Gastrocnemius medialis (tissue), 4 donors: ENCODE measurements at regions not wholly inside any gene's neighbourhood (a gene's known extent, or its start where the extent isn't known, plus 50 kb on each side); places are given as distances from the start of the nearest gene placed in this dataset.
"Not testable (repeated sequence)": the region's sequence is repeated elsewhere in the genome, so short reads cannot be mapped to it uniquely, and the experiment has no call there.

ENCODE experiments used
- ATAC-seq, 2 donors: fragments of 150-250 bp; one replicate each; pipeline ENCODE4 v1.9.1; 2016
- DNase-seq, 2 donors: peaks; one replicate each; pipeline ENCODE4 v3.0.0-alpha.2; 2019
- H3K27ac ChIP-seq, 4 donors: fragments of 200-600 bp; sonication (generic); 1 replicate in 1 of 4; 2 replicates in 3 of 4; pipeline ENCODE4 v1.5.1; 2016 to 2018; ENCODE audit warnings: mild to moderate bottlenecking in 2 of 4, moderate library complexity in 1 of 4
- H3K27me3 ChIP-seq, 3 donors: fragments of 200-600 bp; sonication (generic) in 2 of 3; 1 replicate in 1 of 3; 2 replicates in 2 of 3; pipeline versions ENCODE4 v1.5.1 to v1.6.0; 2016 to 2019; ENCODE audit warnings: mild to moderate bottlenecking in 1 of 3, moderate library complexity in 1 of 3
- H3K36me3 ChIP-seq, 2 donors: fragments of 200-600 bp; sonication (generic) in 1 of 2; one replicate each; pipeline ENCODE4 v1.5.1; 2017 to 2018
- H3K4me1 ChIP-seq, 2 donors: fragments of 200-600 bp; sonication (generic) in 1 of 2; one replicate each; pipeline ENCODE4 v1.5.1; 2016 to 2017; ENCODE audit warnings: mild to moderate bottlenecking in 2 of 2
- H3K4me3 ChIP-seq, 4 donors: fragments of 200-600 bp; sonication (generic) in 3 of 4; 1 replicate in 1 of 4; 2 replicates in 3 of 4; pipeline ENCODE4 v1.5.1; 2016 to 2019; ENCODE audit warnings: mild to moderate bottlenecking in 2 of 4
- H3K9me3 ChIP-seq, 3 donors: fragments of 200-600 bp; sonication (generic) in 2 of 3; 1 replicate in 1 of 3; 2 replicates in 2 of 3; pipeline ENCODE4 v1.5.1; 2016 to 2019
- CTCF ChIP-seq, 5 experiments: fragments of 450-650 bp in 3 of 5; fragments of 200-600 bp in 2 of 5; sonication (generic) in 2 of 5; IDR thresholded peaks in 4 of 5; conservative IDR thresholded peaks in 1 of 5; 1 replicate in 4 of 5; 2 replicates in 1 of 5; pipeline ENCODE4 v1.5.1; 2016 to 2019; ENCODE audit warnings: antibody characterized with exemption in 5 of 5, mild to moderate bottlenecking in 3 of 5, moderate library complexity in 3 of 5
- POLR2A ChIP-seq, 2 donors: fragments of 450-650 bp; IDR thresholded peaks; one replicate each; pipeline ENCODE4 v1.6.1; 2017; ENCODE audit warnings: antibody characterized with exemption in 2 of 2, mild to moderate bottlenecking in 2 of 2, moderate library complexity in 2 of 2
- in situ Hi-C, 4 donors: fragments of 200-750 bp; cut with MboI; loops; one replicate each; pipeline versions ENCODE4 v1.15.0 to v1.8.0; 2017; ENCODE audit warnings: low sequenced_read_pairs in 4 of 4
- intact Hi-C: fragments of 100-400 bp; cut with DNase I; formaldehyde crosslinking; loops from one replicate; pipeline ENCODE4 v1.15.1; 2023; ENCODE audit warnings: low total_unique reads

DNA sequence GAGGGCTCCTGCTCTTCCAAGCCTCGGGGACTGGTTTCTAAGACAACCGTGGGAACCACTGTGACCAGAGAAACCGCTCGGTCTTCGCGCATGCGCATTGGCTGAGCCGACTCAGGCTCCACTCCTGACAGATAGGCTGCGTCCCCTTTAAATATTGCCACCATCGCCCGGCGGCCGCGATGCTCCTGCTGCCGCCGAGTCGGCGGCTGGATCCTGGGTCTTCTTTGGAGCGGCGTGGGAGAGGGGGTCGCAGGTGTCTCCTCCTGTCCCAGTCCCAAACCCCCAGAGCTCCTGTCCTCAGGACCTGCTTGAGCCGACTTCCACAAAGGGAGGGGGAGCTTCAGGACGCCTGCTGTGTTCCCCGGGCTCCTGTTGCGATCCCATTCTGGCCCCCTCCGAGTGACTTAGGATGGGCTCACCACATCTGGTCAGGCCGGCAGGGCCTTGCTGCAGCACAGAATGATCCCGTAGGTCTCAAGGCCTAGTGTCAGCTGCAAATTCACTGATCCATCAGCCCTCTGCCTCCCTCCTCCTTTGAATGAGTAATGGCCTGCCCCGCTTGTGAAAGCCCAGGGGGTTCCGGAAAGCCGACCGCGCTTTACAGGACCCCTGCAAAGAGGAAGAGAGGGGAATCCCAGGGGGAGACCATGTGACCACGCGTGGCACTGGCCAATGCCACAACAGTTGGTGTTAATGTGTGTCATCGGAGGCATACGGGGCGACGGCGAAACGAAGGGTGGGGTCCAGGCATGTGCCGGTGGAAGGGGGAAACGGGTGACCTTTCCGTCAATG lies 683.2 kb upstream of the TPTE start:
- no peaks in the 10 kb centered on the region for H3K4me1 ChIP-seq
- H3K9me3 ChIP-seq: no peaks in the 10 kb centered on the region
- intact Hi-C loops: no loop called here
- no peaks in the 10 kb centered on the region for H3K27me3 ChIP-seq
- no peaks in the 10 kb centered on the region for H3K36me3 ChIP-seq
- in situ Hi-C loops: no loop called here
- TF ChIP-seq POLR2A (IDR thresholded peaks at IDR 0.05) (no peak), CTCF (IDR thresholded peaks at IDR 0.05 in 4 of 5, conservative IDR thresholded peaks at IDR 0.05 in 1 of 5) (no peak)
- no peak overlapping the region for H3K4me3 ChIP-seq
- ATAC-seq (no peak), DNase-seq (no peak)
- H3K27ac ChIP-seq: no peak overlapping the region

DNA sequence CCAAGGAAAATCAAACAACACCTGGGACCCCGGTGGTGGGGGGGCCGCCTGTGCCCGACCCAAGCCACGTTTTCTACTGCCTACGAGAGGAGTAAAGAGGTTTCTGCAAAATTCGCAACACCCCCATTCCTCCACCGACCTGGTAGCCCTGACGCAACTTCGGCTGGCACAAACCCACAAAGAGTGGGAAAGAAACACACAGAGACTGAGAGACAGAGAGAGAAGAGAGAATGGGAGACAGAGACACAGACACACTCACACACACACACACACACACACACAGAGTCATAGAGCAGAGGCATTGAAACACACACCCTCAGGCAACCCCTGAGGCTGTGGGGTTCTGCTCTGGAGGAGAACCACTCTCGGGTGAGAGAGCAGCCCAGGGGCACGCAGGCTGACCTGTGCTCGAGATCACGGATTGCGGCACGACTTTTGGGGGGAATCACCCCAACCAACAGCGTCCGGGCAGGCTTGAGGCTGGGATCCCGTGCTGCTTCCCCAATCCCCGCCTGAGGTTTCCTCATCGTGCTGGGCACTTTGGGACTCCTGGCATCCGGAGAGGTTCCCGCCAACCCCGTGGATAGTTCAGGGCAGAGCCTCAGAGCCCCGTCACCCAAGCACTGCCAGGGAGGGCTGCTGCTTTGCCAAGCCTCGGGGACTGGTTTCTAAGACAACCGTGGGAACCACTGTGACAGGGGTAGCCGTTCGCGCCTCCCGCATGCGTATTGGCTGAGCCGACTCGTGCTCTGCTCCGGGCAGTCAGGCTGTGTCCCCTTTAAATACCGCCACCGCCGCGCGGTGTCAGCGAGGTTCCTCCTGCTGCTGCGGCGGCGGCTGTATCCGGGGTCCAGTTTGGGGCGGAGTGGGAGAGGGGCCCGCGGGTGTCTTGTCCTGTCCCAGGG lies 682.4 kb upstream of the TPTE start:
- Histone ChIP-seq H3K36me3 (no peaks in the 10 kb centered on the region), H3K27me3 (no peaks in the 10 kb centered on the region), H3K27ac (no peak overlapping the region), H3K4me3 (no peak overlapping the region), H3K4me1 (no peaks in the 10 kb centered on the region), H3K9me3 (no peaks in the 10 kb centered on the region)
- DNase-seq (no peak), ATAC-seq (no peak)
- in situ Hi-C loops (no loop called here), intact Hi-C loops (no loop called here)
- TF ChIP-seq CTCF (IDR thresholded peaks at IDR 0.05 in 4 of 5, conservative IDR thresholded peaks at IDR 0.05 in 1 of 5): no peak
- TF ChIP-seq POLR2A (IDR thresholded peaks at IDR 0.05): no peak

GRCh38 chr21:9844106-9844505 lies 677.3 kb upstream of the TPTE start:
- not testable (repeated sequence) for H3K9me3 ChIP-seq

DNA sequence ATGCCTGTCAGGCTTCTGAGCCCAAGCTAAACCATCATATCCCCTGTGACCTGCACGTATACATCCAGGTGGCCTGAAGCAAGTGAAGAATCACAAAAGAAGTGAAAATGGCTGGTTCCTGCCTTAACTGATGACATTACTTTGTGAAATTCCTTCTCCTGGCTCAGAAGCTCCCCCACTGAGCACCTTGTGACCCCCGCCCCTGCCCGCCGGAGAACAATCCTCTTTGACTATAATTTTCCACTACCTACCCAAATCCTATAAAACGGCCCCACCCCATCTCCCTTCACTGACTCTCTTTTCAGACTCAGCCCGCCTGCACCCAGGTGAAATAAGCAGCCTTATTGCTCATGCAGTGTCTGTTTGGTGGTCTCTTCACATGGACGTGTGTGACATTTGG lies 673.9 kb upstream of the TPTE start:
- in situ Hi-C loops: not testable (repeated sequence)

More at GRCh38 chr21:9844106-9844505, 677.3 kb upstream of the TPTE start:
- H3K4me3 ChIP-seq, in situ Hi-C loops, H3K27ac ChIP-seq, ATAC-seq, H3K4me1 ChIP-seq, intact Hi-C loops, DNase-seq, H3K36me3 ChIP-seq, H3K27me3 ChIP-seq: not testable (repeated sequence)

GRCh38 chr21:9851166-9851565 lies 670.2 kb upstream of the TPTE start:
- H3K27ac ChIP-seq, H3K9me3 ChIP-seq, intact Hi-C loops, DNase-seq, ATAC-seq, H3K4me1 ChIP-seq, H3K27me3 ChIP-seq, in situ Hi-C loops, H3K36me3 ChIP-seq, H3K4me3 ChIP-seq: not testable (repeated sequence)

More for the DNA sequence above, 673.9 kb upstream of the TPTE start:
- H3K27ac ChIP-seq, intact Hi-C loops, H3K36me3 ChIP-seq, H3K4me3 ChIP-seq, DNase-seq, H3K4me1 ChIP-seq, H3K9me3 ChIP-seq, H3K27me3 ChIP-seq, ATAC-seq: not testable (repeated sequence)

- intact Hi-C loops, in situ Hi-C loops, H3K4me1 ChIP-seq, H3K27ac ChIP-seq, H3K9me3 ChIP-seq, ATAC-seq, DNase-seq, H3K4me3 ChIP-seq, H3K36me3 ChIP-seq, H3K27me3 ChIP-seq: not testable (repeated sequence)
Measured at GRCh38 chr21:9851695-9852094, 669.7 kb upstream of the TPTE start.

DNA sequence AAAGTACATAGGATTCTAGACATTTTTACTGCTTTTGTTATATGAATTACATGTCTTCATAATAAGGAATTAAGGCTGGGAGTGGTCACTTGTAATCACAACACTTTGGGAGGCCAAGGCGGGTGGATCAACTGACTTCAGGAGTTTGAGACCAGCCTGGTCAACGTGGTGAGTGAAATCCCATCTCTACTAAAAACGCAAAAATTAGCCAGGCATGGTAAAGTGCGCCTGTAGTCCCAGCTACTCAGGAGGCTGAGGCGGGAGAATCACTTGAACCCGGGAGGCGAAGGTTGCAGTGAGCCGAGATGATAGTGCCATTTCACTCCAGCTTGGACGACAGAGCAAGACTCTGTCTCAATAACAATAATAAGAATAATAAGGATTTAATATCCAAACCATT lies 663.8 kb upstream of the TPTE start:
- ATAC-seq, DNase-seq, H3K36me3 ChIP-seq, H3K27me3 ChIP-seq, H3K4me3 ChIP-seq, H3K9me3 ChIP-seq, H3K4me1 ChIP-seq, intact Hi-C loops, in situ Hi-C loops, H3K27ac ChIP-seq: not testable (repeated sequence)

DNA sequence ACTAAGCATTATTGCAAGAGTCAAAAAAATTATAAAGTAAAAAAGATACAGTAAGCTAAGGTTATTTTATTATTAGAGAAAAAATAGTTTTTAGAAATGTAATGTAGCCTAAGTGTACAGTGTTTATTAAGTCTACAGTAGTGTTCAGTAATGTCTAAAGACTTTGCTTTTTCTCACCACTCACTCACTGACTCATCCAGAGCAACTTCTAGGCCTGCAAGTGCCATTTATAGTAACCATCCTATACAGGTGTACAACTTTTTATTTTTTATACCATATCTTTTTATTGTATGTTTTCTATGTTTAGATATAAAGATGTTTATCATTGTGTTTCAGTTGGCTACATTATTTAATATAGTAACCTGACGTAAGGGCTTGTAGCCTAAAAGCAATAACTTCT lies 661.5 kb upstream of the TPTE start:
- H3K27ac ChIP-seq, H3K9me3 ChIP-seq, ATAC-seq, intact Hi-C loops, in situ Hi-C loops, H3K27me3 ChIP-seq, DNase-seq, H3K36me3 ChIP-seq, H3K4me3 ChIP-seq, H3K4me1 ChIP-seq: not testable (repeated sequence)

- ATAC-seq, H3K9me3 ChIP-seq: not testable (repeated sequence)
Measured at GRCh38 chr21:9862456-9862855, 658.9 kb upstream of the TPTE start.

More at GRCh38 chr21:9862456-9862855, 658.9 kb upstream of the TPTE start:
- DNase-seq, H3K36me3 ChIP-seq, H3K27me3 ChIP-seq, H3K4me3 ChIP-seq, intact Hi-C loops, H3K4me1 ChIP-seq, H3K27ac ChIP-seq, in situ Hi-C loops: not testable (repeated sequence)
